HG02884 (cell line): ENCODE measurements at regions not wholly inside any gene's neighbourhood (a gene's known extent, or its start where the extent isn't known, plus 50 kb on each side); places are given as distances from the start of the nearest gene placed in this dataset.

Experiments used
- ATAC-seq: cut with Tn5 transposase; IDR thresholded peaks from one replicate; pipeline ENCODE4 v1.9.1; 2021; ENCODE audit warnings: mild to moderate bottlenecking, moderate library complexity; ENCODE audit not compliant: unreplicated experiment

- no peak for ATAC-seq
Measured at GRCh38 chr6:106773996-106774629, 144.7 kb downstream of the QRSL1 start.

- no peak for ATAC-seq
Measured at GRCh38 chr6:106773522-106773921, 144.1 kb downstream of the QRSL1 start.

GRCh38 chr6:106772270-106773142 is 143.1 kb downstream of the QRSL1 start:
- ATAC-seq = no peak

- ATAC-seq = no peak
Measured at GRCh38 chr6:106771822-106772221, 142.4 kb downstream of the QRSL1 start.

- ATAC-seq = no peak
Measured at GRCh38 chr6:106770663-106771062, 141.3 kb downstream of the QRSL1 start.

GRCh38 chr6:106770081-106770480 is 140.7 kb downstream of the QRSL1 start:
- ATAC-seq = no peak

GRCh38 chr6:106767271-106767670 is 137.9 kb downstream of the QRSL1 start:
- no peak for ATAC-seq

GRCh38 chr6:106766201-106766600 is 136.8 kb downstream of the QRSL1 start:
- no peak for ATAC-seq

- ATAC-seq = no peak
Measured at GRCh38 chr6:106765496-106765895, 136.1 kb downstream of the QRSL1 start.

GRCh38 chr6:106764353-106764980 is 135.1 kb downstream of the QRSL1 start:
- ATAC-seq = no peak

GRCh38 chr6:106763361-106763760 is 134.0 kb downstream of the QRSL1 start:
- no peak for ATAC-seq

- ATAC-seq = no peak
Measured at GRCh38 chr6:106761160-106761559, 131.8 kb downstream of the QRSL1 start.

- no peak for ATAC-seq
Measured at GRCh38 chr6:106759112-106759511, 129.7 kb downstream of the QRSL1 start.

GRCh38 chr6:106757722-106758467 is 128.5 kb downstream of the QRSL1 start:
- ATAC-seq = no peak

- ATAC-seq = no peak
Measured at GRCh38 chr6:106757267-106757666, 127.9 kb downstream of the QRSL1 start.

- no peak for ATAC-seq
Measured at GRCh38 chr6:106754215-106754614, 124.8 kb downstream of the QRSL1 start.

GRCh38 chr6:106752641-106753040 is 123.3 kb downstream of the QRSL1 start:
- no peak for ATAC-seq

- ATAC-seq = no peak
Measured at GRCh38 chr6:106751501-106752252, 122.3 kb downstream of the QRSL1 start.

- no peak for ATAC-seq
Measured at GRCh38 chr6:106750946-106751345, 121.6 kb downstream of the QRSL1 start.

GRCh38 chr6:106750142-106750918 is 121.0 kb downstream of the QRSL1 start:
- no peak for ATAC-seq
